Hepatocyte (in vitro differentiated cells): ENCODE measurements at regions not wholly inside any gene's neighbourhood (a gene's known extent, or its start where the extent isn't known, plus 50 kb on each side); places are given as distances from the start of the nearest gene placed in this dataset.

Experiments used
- EZH2 ChIP-seq: fragments of 200-600 bp; sonication (generic); IDR thresholded peaks from 2 replicates; pipeline ENCODE4 v1.6.1; 2016; ENCODE audit warnings: antibody characterized with exemption, mild to moderate bottlenecking, borderline replicate concordance
- EZH2phosphoT487 ChIP-seq: fragments of 200-600 bp; sonication (generic); IDR thresholded peaks from one replicate; pipeline ENCODE4 v1.6.1; 2018; ENCODE audit warnings: antibody characterized with exemption, mild to moderate bottlenecking, low read depth, moderate library complexity; ENCODE audit not compliant: unreplicated experiment, severe bottlenecking
- TF ChIP-seq, protein P1 (sequence below): fragments of 200-600 bp; sonication (generic); IDR thresholded peaks from 2 replicates; pipeline ENCODE4 v1.5.1; 2016; ENCODE audit warnings: antibody characterized with exemption, mild to moderate bottlenecking; ENCODE audit not compliant: poor library complexity

GRCh38 chr4:22877486-22878052, 184.8 kb downstream of the GBA3 start:
- TF ChIP-seq, protein P1, sequence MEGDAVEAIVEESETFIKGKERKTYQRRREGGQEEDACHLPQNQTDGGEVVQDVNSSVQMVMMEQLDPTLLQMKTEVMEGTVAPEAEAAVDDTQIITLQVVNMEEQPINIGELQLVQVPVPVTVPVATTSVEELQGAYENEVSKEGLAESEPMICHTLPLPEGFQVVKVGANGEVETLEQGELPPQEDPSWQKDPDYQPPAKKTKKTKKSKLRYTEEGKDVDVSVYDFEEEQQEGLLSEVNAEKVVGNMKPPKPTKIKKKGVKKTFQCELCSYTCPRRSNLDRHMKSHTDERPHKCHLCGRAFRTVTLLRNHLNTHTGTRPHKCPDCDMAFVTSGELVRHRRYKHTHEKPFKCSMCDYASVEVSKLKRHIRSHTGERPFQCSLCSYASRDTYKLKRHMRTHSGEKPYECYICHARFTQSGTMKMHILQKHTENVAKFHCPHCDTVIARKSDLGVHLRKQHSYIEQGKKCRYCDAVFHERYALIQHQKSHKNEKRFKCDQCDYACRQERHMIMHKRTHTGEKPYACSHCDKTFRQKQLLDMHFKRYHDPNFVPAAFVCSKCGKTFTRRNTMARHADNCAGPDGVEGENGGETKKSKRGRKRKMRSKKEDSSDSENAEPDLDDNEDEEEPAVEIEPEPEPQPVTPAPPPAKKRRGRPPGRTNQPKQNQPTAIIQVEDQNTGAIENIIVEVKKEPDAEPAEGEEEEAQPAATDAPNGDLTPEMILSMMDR: no peak
- no peak for TF ChIP-seq EZH2
- TF ChIP-seq EZH2phosphoT487: no peak
